ENCODE measurements at regions not wholly inside any gene's neighbourhood (a gene's known extent, or its start where the extent isn't known, plus 50 kb on each side); places are given as distances from the start of the nearest gene placed in this dataset.
"Not testable (repeated sequence)": the region's sequence is repeated elsewhere in the genome, so short reads cannot be mapped to it uniquely, and the experiment has no call there.

DNA sequence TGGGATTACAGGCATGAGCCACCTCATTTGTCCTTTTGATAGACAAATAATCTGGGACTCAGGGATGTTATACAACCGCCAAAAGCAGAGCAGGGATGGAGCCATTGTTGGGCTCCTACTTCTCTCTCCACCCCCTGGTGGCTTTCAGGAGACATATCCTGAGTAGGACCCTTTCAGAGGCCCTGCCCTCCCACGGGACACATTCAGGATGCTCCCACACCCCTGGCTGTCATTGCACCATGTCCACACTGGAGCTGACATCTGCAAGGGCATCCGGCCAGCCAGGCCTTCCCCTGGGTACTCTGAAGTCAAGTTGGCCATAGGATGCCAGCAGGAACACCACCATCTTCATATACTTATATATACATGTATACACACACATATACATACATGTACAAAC, 181.8 kb downstream of the SYK start:
- no peak for DNase-seq

DNA sequence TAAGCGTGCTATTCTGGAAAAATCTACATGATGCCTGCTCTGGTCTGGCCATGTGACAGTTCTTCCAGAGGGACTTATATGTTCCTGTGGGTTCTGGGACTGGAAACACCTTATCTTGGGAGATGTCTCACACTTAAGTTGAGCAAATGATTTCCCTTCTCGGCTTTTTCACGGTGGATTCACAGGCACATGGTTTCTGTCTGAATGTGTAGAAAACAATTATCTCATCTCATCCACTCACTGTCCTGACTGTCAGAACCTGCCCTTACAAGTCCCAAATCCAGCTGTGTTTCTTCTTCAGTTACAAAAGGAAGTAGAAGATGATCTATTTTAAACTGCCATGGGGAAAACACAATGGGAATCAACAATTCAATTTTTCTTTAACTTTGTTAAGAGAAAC, 184.0 kb downstream of the SYK start:
- no peak for DNase-seq

DNA sequence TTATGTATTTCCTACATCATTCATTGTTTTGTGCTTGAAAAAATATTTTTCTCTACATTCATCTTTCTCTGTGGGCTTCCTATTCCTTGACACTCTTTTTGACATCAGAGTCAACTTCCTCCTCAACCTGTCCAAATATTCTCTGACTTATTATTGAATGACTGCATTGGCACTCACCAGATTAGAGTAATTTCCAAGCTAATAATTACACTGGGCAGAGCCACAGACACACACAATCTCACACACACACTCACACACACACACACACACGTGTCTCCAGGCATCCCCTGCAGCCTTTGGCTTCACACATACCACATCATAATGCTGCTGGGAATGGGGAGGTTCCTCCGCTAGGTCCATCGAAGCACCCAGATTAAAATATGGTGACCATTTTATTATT, 184.5 kb downstream of the SYK start:
- no peak for DNase-seq

DNA sequence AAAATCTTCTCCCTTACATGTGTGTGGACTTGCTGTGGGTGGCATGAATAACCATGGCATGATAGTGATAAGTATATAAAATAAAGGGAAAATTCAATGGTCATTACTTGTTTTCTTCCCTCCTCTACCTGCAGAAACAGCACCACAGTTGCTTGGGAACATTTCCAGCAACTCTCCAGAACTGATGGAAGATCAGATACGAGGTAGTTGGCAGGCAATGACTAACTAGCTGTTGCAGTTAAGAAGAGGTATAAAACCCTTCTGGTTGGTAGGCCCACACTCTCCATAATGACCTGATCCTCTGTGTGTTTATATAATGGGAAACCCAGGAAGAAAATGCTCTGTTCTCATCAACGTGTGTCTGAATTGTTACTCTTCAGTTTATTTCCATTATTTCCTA, 185.9 kb downstream of the SYK start:
- no peak for DNase-seq

DNA sequence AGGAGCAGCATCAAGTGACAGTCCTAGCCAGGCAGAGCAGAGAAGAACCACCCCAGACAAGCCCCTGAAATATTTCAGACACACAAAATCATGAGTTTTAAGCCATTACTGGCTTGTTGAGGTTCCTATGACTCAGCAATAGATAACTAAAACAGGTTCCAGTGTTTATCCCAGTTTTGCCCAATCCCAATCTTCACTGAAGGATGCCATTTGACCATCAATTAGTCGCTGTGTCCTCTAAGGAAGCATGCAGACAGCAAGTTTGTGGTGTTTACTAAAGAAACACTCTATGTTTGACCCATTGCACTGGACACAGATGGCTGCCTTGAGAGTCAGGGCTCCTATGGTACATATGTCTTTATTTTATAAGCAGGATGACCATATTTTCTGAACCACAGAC, 186.7 kb downstream of the SYK start:
- no peak for DNase-seq

DNA sequence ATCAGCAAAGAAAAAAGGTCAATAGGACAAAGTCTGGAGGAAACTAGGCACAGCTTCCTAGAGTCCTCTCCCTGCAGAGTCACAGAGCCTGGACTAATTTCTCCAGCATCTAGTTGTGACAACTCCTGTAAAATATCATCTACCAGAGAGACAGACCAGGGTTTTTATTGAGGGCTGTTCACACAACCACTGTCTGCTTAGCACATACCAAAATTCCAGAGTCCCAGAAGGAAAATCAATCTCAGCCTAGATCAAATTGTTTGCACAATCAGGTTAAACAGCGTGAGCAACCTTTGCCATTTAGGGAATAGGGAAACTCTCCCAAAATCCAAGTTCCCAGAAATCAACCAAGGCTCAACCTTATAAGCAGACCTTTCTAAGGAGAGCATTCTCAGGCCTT, 190.3 kb downstream of the SYK start:
- no peak for DNase-seq

DNA sequence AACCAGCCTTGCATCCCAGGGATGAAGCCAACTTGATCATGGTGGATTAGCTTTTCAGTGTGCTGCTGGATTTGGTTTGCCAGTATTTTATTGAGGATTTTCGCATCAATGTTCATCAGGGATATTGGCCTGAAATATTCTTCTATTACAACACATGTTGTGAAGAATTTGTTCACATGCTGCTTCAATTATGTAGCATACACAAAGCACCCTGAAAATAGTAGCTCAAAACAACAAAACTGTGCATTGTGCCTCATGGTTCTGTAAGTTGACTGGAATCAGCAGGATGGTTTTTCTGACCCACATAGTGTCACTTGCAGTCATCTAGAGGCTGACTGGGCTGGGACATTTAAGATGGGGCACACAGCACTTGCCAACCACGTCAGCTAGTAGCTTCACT, 193.9 kb downstream of the SYK start:
- no peak for DNase-seq

DNA sequence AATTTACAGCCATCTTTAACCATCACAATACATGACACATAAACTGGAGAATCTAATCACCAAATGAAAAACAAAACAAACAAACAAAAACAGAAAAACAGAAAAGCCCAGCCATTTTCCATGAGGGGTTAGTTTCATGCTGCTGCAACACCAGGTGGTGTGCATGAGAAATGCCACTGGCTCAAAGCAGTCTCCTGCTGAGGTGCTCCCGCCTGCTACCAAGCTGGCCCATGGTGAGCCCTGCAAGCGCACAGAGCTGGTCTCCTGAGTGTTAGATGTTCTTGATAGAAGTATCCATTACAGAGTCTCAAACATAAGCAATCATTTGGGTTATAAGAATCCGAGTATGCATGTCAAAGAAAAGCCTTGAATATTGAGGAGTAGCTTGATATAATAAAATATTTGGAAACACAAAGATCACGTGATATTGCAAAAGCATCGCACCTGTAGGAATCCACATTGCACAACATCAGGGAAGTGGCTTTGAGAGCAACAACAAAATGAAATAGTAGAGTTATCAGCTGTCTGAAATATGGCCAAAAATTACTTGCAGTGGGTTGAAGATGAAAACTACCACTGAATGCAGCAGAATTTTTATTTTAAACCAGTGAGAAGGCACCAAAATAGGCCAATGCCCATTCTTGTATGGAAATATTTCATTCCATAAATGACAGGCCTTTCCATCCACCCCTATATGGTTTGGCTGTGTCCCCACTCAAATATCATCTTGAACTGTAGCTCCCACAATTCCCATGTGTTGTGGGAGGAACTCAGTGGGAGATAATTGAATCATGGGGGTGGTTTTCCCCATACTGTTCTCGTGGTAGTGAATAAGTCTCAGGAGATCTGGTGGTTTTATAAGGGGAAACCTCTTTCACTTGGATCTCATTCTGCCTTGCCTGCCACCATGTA, 194.8 kb downstream of the SYK start:
- DNase-seq: no peak

DNA sequence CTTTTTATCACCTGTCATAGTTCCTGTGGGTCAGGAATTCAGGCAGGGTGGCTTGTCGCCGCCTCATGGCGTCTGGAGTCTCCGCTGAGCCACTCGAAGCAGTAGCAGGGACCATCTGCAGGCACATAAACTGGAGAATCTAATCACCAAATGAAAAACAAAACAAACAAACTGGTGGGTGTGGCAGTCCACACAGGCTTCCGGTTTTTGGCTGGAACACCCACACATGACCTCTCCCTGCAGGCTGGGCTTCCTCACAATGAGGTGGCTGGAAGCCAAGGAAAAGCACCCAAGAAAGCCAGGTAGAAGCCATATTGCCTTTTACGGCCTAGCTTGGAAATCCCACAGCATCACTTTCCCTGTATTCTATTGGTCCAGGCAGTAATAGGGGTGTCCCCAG, 197.0 kb downstream of the SYK start:
- no peak for DNase-seq

DNA sequence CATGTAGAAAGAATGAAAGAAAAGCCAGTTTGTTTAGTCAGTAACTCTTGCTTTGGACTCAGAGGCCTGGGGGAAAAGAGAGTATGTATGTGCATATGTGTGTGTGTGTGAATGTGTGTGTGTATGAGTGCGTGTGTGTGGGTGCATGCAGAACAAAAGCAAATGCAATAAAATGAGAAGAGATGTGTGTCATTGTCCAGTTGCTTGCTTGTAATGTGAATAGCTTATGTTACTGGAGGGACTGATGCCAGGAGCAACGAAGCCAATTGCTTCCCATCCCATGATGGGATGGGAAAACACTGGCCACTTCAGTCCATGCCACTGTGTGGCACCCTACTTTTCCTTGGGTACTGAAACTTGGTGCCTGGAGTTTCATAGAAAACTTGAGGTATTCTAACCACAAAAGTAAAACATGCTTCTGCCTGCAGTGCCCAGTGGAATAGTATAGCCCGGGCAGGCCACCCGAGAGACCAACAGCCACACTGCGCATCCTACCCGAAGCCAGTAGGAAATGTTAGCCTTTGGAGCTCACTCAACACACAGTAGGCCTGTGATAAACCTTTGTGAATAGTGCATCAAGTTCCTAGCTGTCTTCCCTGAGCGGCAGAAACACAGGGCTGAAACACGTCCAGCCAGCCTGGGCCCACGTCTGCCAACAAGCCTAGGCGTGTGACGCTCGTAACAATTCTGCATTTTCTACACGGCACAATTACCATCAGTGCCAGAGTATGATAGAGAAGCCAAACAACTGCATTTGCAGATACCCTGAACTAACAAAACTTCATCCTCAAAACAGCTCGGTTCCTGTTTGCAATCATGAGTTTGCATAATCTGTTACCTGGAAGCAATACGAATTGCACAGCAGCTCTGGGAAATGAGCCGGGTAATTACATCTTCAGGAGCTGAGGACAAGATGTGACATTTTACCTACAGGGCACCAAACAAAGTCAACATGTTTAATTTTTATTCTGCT, 198.1 kb downstream of the SYK start:
- DNase-seq: no peak

DNA sequence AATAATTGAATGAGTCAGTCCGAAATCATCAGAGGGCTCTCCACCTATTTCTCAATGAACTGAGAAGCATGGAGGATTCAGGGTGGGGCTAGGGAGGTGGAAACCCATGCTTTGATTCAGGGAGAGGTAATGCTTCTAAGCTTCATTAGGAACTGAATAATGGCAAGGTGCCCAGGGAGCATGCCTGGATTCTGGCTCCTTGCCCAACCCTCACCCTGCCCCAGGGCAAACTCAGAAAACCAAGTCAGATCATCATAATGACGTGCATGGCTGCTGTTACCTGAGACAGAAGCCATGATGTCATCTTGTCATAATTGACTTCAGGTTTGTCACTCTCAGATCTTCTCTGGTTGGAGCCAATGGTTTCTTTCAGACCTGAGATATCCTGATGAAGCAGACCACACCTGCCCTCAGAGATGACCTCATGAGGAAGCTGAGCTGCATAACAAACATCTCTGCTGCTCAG, 199.6 kb downstream of the SYK start:
- no peak for DNase-seq

DNA sequence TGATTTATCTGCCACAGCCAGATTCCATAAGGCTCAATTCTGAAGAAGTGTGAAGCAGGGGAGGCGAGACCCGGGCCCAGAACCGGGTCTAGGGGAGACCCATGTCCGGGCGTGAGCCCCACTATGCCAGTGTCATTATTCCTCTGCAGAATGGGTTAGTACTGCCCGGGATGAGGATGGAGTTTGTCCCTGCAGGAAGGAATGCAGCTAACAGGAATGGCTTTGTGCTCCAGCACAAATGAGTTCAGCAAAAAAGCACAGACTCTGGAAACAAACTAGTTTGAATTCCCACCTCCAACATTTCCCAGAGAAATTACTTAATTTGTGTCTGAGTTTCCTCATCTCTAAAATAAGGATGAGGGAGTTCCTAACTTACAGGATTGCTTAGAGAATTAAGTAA, 202.9 kb downstream of the SYK start:
- no peak for DNase-seq

DNA sequence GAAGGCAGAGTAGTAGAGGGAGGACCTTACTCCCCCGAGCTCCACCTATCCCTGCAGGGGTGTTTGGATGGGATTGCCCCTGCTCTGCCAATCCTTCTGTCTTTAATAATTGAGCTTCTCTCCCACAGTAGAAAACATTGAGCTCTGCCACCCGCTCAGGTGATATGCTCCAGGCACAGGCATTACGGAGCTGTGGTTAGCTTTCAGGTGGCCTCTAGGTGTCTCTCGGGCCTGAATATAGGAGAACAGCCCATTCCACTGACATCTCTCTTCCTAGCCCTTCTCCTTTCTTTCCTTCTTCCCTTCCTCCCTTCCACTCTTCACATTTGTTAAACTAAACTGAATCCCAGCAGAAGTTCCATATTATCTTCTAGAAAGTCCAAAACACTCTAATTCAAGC, 203.4 kb downstream of the SYK start:
- no peak for DNase-seq

DNA sequence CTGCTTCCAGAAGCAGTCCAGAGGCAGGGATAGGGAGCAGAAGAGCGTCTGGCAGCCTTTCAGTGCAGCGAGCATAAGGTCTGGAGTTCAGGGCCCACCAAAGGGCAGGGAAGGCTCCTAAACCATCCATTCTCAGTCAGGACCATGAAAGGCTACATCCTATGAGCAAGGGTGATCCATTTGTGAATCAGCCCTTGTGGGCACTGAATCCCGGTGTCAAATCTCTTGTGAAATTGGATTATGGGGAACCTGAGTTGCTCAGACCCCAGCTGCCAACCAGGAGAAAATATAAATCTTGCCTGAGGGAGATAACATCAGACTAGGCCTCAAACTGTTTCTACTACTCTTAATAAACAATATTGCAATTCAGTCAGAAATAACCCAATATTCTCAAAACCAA, 204.4 kb downstream of the SYK start:
- no peak for DNase-seq

DNA sequence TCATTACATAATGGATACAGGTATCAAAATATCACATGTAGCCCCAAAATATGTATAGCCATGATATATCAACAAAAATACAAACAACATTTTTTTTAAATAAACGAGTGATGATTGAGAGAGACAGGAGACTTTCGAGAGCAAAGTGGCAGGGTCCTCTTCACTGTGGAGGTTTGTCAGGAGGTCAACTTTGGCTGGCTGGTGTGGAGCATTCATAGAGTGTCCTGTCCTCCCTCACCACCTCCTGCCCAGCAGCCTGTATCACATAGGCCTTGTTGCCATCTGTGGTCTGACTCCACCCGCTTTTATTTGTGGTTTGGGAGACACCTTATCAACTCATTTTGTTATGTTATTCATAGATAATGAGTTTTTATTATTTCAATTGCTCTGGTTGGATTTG, 206.9 kb downstream of the SYK start:
- no peak for DNase-seq

DNA sequence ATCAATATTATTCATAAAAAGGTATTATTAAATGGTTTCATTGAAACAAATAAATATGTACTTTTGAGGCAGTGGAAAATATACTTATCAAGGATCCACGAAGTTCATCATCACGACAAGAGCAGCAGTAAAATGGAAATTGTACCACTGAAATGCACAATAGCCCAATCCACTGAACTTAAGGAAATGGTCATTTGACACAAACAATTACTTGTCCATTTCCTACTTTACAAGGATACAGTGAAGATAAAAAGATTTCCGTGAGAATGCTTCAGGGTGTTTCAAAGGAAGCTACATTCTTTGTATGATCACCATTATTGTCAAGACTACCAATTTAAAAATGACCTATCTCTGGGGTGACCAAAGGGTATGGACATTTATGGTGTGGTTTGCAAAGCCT, 210.3 kb downstream of the SYK start:
- no peak for DNase-seq

DNA sequence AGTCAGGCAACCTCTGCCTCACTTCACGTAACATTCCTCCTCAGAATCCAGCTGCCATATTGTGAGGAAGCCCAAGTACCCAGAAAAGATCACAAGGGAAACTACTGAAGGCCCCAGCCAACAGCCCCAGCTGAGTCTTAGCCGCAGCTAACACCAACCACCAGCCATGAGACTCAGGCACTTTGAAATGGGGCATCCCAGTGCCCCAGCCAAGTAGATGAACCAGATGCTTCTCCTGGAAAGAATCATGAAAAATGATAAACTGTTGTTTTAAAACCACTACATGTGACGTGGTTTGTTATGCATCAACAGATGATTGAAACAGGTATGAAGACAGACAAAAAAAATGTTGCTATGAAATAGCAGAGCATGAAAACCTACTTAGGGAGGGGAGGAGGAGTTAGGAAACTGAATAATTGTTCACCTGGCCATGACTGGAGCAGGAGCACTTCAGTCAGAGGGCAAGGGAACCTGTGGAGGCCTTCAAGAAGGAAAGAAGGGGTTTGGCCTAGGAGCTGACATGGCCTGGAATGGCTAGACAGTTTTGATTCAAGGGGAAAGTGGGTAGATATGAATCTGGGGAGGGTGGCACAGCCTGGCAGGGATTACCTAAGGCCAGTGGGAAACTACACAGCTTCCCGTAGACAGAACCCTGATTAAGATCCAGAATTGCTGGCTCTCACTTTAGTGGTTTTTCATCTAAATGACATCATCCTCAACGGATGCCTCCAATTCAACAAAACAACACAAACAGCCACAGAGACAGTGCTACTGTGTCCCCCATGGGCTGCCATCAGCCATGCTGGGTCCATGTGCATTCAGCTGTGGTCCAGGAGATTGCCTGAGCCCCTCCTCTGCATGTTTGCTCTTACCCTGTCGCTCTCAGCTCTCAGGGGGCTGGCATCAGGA, 211.6 kb downstream of the SYK start:
- DNase-seq: no peak

DNA sequence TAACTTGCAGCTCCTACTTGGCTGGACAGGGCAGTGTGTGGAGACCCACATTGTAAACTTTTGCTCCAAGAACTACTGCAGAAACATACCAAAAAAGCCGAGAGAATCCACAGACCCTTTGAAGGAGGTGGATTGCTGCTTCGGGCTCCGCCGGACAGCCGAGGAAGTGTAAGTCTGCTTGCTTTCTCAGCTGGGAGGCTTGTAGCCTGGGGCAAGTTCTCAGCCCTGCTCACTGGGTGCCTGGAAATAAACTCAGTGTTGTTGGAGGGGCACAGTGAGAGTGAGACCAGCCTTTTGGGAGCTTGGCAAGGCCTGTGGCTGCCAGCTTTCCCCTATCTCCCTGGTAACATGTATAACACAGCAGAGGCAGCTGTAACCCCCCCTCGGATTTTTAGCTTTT, 215.6 kb downstream of the SYK start:
- no peak for DNase-seq

DNA sequence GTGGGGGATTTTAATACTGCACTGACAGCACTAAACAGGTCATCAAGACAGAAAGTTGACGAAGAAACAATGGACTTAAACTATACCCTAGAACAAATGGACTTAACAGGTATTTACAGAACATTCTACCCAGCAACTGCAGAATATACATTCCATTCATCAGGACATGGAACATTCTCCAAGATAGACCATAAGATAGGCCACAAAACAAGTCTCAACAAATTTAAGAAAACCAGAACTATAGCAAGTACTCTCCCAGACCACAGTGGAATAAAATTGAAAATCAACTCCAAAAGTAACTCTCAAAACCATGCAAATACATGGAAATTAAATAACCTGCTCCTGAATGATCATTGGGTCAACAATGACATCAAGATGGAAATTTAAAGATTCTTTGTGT, 218.3 kb downstream of the SYK start:
- not testable (repeated sequence) for DNase-seq

DNA sequence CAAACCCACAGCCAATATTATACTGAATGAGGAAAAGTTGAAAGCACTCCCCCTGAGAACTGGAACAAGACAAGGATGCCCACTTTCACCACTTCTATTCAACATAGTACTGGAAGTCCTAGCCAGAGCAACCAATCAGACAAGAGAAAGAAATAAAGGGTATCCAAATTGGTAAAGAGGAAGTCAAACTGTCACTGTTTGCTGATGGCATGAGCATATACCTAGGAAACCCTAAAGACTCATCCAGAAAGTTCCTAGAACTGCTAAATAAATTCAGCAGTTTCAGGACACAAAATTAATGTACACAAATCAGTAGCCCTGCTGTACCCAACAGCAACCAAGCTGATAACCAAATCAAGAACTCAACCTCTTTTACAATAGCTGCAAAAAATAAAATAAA, 220.0 kb downstream of the SYK start:
- not testable (repeated sequence) for DNase-seq

DNA sequence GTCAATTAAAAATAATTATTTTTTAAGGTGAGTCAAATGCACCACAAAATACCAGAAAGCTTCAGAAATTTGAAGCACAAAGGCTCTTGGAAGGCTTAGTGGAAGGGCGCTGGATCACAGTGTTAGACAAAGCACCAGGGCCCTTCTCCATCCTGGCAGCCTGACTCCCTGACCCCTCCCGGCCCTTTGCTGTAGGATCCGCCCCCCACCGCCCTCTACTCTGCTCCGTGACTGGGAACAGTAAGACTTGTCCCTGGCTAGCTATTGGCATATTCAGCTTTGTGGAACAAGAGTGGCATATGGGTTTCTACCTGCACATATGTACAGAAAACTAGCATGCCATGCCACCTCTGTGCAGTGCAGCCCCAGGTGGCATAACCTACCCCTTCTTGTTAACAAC, 222.1 kb downstream of the SYK start:
- DNase-seq: no peak

DNA sequence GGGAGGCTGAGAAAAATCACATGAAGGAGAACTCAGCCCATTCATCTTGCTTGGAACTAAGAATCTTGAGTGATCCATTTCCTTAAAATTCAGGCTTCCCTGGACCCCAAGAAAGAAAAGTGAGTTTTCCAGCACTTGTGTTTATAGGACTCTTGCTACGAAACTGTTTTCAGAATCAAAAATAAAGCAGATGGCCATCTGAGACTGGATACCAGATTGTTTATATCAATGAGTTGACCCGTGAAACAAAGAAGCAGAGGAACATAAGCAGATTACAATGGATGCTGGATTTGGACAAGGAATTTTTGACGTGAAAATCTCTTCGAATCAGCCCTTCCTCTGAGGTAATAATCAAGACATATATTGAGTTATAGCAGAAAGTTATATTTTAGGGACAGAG, 223.2 kb downstream of the SYK start:
- no peak for DNase-seq

DNA sequence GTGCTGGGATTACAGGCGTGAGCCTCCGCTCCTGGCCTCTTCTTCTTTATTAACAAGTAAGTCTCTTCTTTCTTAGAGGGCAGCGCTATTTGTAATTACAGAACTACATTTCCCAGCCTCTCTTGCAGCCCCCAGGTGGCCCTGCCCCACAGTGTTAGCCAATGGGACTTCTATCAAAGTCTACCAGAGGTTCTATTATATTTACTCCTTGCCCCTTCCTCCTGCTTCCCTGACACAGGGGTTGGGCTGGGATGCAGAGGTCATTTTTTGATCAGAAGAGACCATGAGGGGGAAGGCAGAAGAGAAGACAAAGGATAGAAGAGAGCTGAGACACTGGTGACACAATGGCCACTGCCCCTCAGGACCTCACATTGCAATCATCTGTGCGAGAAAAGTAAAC, 224.2 kb downstream of the SYK start:
- DNase-seq: no peak

Measured in CD4-positive, alpha-beta T cell treated with Interleukin-12 subunit alpha and Interleukin-12 subunit beta, for 1 hour (primary cell).